ENCODE measurements at regions not wholly inside any gene's neighbourhood (a gene's known extent, or its start where the extent isn't known, plus 50 kb on each side); places are given as distances from the start of the nearest gene placed in this dataset.

DNA sequence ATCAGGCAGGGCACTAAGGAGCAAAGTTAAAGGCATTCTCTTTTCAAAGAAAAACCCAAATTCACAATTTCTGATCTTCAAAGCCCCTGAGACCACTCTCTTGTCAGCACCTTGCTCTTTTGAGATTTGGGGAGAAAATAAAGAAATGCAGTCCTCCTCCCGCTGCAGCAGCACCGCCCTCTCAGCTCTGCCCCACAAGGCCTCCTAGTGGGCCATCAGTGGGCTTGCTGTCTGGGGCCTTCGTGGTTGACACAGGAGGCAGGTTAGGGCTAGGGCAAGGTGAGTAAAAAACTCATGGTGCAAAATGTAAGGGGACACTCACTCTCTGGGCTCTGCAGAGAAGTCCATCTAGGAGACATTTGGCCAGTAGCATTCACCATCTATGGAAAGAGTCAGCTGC lies 67.4 kb upstream of the CTTNBP2NL start:
- no peaks in the 10 kb centered on the region for H3K9me3 Mint-ChIP-seq
- no peak for DNase-seq (ENCODE audit: extremely low spot score, unreplicated experiment)
- no peak overlapping the region for H3K27ac Mint-ChIP-seq
- TF ChIP-seq CTCF (conservative IDR thresholded peaks at IDR 0.05), result no peak
- H3K36me3 Mint-ChIP-seq, result no peaks in the 10 kb centered on the region
- peaks cover 74% of the 10 kb centered on the region for H3K27me3 Mint-ChIP-seq
- H3K4me3 Mint-ChIP-seq, result no peak overlapping the region
- no peaks in the 10 kb centered on the region for H3K4me1 Mint-ChIP-seq (ENCODE audit: unreplicated experiment)

DNA sequence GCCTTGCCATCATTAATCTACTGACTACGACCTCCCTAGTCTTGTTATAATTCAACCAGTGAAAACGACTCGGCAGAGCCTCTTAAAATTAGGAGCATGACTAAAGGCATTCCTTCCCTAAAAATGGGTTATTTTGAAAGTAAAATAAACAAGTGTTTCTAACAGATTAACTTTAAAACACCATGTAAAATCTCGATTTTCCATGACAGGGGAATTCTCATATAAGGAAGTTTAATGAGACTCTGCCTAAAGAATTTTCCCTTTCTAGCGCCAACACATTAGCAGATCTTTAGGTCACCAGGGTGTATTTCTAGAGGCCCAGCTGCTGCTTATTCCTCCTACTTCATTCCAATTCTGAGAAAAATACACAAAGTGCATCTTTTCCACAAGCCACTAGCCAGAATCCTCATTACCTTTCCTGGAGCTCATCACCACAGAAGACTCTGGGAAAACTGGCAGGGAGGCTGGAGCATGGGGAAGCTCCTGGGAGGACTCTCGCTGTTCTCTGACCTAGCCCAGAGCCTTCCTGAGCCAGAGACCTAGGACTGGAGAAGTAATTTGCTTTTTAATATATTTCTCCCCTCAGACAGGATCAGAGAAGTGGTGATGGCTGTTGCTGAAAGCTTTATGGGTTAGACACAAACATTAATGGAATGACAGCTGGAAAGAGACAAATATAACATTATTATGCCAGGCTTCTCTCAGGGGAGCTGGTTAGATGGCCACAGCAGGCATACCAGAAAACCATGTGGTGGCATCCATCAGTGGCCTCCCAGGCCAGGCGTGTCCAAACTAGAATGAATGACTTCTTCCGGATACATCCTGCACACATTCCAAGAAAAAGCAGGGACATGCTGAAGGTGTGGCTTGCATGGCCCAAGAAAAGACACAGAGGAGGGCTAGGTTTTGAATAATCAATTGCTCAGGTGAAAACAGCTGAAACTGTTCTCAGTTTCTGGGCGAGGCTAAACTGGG lies 63.6 kb upstream of the CTTNBP2NL start:
- no peak for DNase-seq (ENCODE audit: extremely low spot score, unreplicated experiment)
- H3K4me1 Mint-ChIP-seq (ENCODE audit: unreplicated experiment), result no peaks in the 10 kb centered on the region
- no peak overlapping the region for H3K4me3 Mint-ChIP-seq
- H3K9me3 Mint-ChIP-seq, result no peaks in the 10 kb centered on the region
- TF ChIP-seq CTCF (conservative IDR thresholded peaks at IDR 0.05), result no peak
- H3K27ac Mint-ChIP-seq, result no peak overlapping the region
- H3K36me3 Mint-ChIP-seq, result no peaks in the 10 kb centered on the region
- peaks cover 62% of the 10 kb centered on the region for H3K27me3 Mint-ChIP-seq

- Mint-ChIP-seq H3K4me1 (ENCODE audit: unreplicated experiment) (no peaks in the 10 kb centered on the region), H3K27me3 (peaks cover 45% of the 10 kb centered on the region), H3K9me3 (no peaks in the 10 kb centered on the region), H3K36me3 (no peaks in the 10 kb centered on the region), H3K27ac (no peak overlapping the region), H3K4me3 (no peak overlapping the region)
- DNase-seq (ENCODE audit: extremely low spot score, unreplicated experiment), result no peak
- TF ChIP-seq CTCF (conservative IDR thresholded peaks at IDR 0.05), result no peak
Measured at GRCh38 chr1:112335351-112335750, 60.7 kb upstream of the CTTNBP2NL start.

DNA sequence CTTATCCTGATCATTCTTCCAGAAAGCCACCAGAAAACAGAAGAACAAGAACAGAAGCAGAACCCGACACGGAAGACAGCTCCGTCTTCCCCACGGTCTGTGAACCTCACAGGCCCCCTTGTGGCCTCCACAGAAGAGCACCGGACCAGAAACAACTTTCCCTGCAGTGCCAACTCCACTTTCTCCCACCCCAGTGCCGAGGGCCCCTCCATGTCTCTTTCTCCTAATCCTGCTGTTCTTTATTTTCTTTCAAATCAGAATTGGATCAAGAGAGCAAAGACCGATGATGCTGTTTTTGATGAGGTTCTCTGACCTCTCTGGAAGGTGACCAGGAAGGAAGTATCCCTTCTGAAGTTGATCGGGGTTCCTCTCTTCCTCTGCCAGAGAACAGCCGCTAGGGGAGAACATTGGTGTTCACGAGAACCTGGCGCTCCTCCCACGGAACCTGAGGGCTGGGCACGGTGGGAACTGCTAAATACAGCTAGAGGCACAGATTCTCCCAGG lies 58.9 kb upstream of the CTTNBP2NL start:
- peaks cover 37% of the 10 kb centered on the region for H3K27me3 Mint-ChIP-seq
- H3K4me1 Mint-ChIP-seq (ENCODE audit: unreplicated experiment), result no peaks in the 10 kb centered on the region
- H3K4me3 Mint-ChIP-seq, result no peak overlapping the region
- H3K36me3 Mint-ChIP-seq, result no peaks in the 10 kb centered on the region
- peak; percentile 72 for TF ChIP-seq CTCF (conservative IDR thresholded peaks at IDR 0.05)
- H3K9me3 Mint-ChIP-seq, result no peaks in the 10 kb centered on the region
- DNase-seq (ENCODE audit: extremely low spot score, unreplicated experiment), result no peak
- no peak overlapping the region for H3K27ac Mint-ChIP-seq

DNA sequence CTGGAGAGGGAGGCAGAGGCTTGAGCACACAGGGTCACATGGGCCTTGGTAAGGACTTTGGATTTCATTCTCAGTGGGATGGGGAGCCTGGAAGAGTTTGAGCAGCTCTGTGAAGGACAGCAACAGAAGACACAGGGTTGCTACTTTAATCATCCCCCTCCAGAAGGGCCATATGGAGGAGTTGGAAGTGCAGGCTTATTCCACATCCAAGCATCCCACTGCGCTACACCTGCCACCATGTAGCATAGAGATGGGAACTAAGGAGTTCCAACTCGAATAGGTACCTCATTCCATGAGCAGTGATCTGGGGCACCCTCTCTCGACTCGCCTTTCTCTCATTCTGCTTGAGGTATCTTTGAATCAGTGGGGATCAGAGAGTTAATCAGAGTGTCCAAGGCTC lies 54.0 kb upstream of the CTTNBP2NL start:
- Mint-ChIP-seq H3K4me1 (ENCODE audit: unreplicated experiment) (no peaks in the 10 kb centered on the region), H3K9me3 (no peaks in the 10 kb centered on the region), H3K36me3 (no peaks in the 10 kb centered on the region), H3K27me3 (peaks cover 43% of the 10 kb centered on the region), H3K4me3 (no peak overlapping the region), H3K27ac (no peak overlapping the region)
- DNase-seq (ENCODE audit: extremely low spot score, unreplicated experiment), result no peak
- TF ChIP-seq CTCF (conservative IDR thresholded peaks at IDR 0.05), result no peak

All from type B pancreatic cell (in vitro differentiated cells).